Cardiac fibroblast (primary cell): ENCODE measurements at regions not wholly inside any gene's neighbourhood (a gene's known extent, or its start where the extent isn't known, plus 50 kb on each side); places are given as distances from the start of the nearest gene placed in this dataset.

Source experiments
- DNase-seq, 2 donors: peaks; one replicate each; pipeline versions ENCODE4 v3.0.0 to v3.0.0-alpha.2; 2010; ENCODE audit warnings: low read depth in 2 of 2
- H3K4me3 ChIP-seq, 2 donors: replicated peaks in 1 of 2; 1 replicate in 1 of 2; 2 replicates in 1 of 2; pipeline ENCODE4 v1.5.1; 2011; ENCODE audit warnings: low read depth in 2 of 2, low read length in 2 of 2, mild to moderate bottlenecking in 2 of 2, moderate library complexity in 1 of 2
- CTCF ChIP-seq: IDR thresholded peaks from one replicate; pipeline ENCODE4 v1.5.1; 2011; ENCODE audit warnings: low read depth, mild to moderate bottlenecking, low read length, inconsistent platforms

GRCh38 chr2:215205787-215206186 is 67.4 kb upstream of the ABCA12 start:
- no peak overlapping the region for H3K4me3 ChIP-seq
- no peak for TF ChIP-seq CTCF
- DNase-seq: no peak

GRCh38 chr2:215191477-215191876 is 53.1 kb upstream of the ABCA12 start:
- no peak overlapping the region for H3K4me3 ChIP-seq
- no peak for TF ChIP-seq CTCF
- DNase-seq: no peak

- DNase-seq: no peak
- H3K4me3 ChIP-seq: no peak overlapping the region
- no peak for TF ChIP-seq CTCF
Measured at GRCh38 chr2:215190588-215190987, 52.2 kb upstream of the ABCA12 start.

GRCh38 chr2:215189393-215189792 is 51.0 kb upstream of the ABCA12 start:
- H3K4me3 ChIP-seq: no peak overlapping the region
- TF ChIP-seq CTCF: no peak
- DNase-seq: no peak
